Prostate gland (tissue), 2 donors: ENCODE measurements at regions not wholly inside any gene's neighbourhood (a gene's known extent, or its start where the extent isn't known, plus 50 kb on each side); places are given as distances from the start of the nearest gene placed in this dataset.

Source experiments
- DNase-seq: peaks from one replicate; pipeline ENCODE4 v3.0.0-alpha.2; 2019; ENCODE audit warnings: low spot score
- H3K27ac ChIP-seq, 2 donors: fragments of 200-600 bp; sonication (generic); 2 replicates each; pipeline ENCODE4 v1.5.1; 2017 to 2019
- H3K27me3 ChIP-seq: fragments of 200-600 bp; sonication (generic); replicated peaks from 2 replicates; pipeline ENCODE4 v1.5.1; 2019; ENCODE audit not compliant: insufficient read depth
- H3K36me3 ChIP-seq, 2 donors: fragments of 200-600 bp; sonication (generic); 1 replicate in 1 of 2; 2 replicates in 1 of 2; pipeline versions ENCODE4 v1.5.1 to v1.8.1; 2017 to 2019
- H3K4me1 ChIP-seq: fragments of 200-600 bp; sonication (generic); replicated peaks from 2 replicates; pipeline ENCODE4 v1.5.1; 2019
- H3K4me3 ChIP-seq, 2 donors: fragments of 200-600 bp; sonication (generic); 2 replicates each; pipeline ENCODE4 v1.5.1; 2017 to 2019
- H3K9me3 ChIP-seq: fragments of 200-600 bp; sonication (generic); 2 replicates; pipeline ENCODE4 v1.5.1; 2017
- POLR2A ChIP-seq: fragments of 450-650 bp; IDR thresholded peaks from one replicate; pipeline ENCODE4 v1.6.1; 2016; ENCODE audit warnings: antibody characterized with exemption, mild to moderate bottlenecking
- POLR2AphosphoS5 ChIP-seq: sonication (generic); formaldehyde crosslinking; IDR thresholded peaks from one replicate; pipeline ENCODE4 v1.6.1; 2017; ENCODE audit warnings: antibody characterized with exemption
- WGBS: methylation state at CpG from one replicate; pipeline ENCODE4 v1.1.5; 2018; 5-methylcytosine and 5-hydroxymethylcytosine counted together
- intact Hi-C: fragments of 100-400 bp; cut with DNase I; formaldehyde crosslinking; loops from one replicate; pipeline ENCODE4 v1.14.2; 2022
- TF ChIP-seq, protein P1 (sequence below), 4 experiments: fragments of 200-600 bp in 2 of 4; fragments of 450-650 bp in 2 of 4; sonication (generic) in 2 of 4; IDR thresholded peaks; 1 replicate in 3 of 4; 2 replicates in 1 of 4; pipeline ENCODE4 v1.5.1; 2016 to 2019; ENCODE audit warnings: antibody characterized with exemption in 4 of 4, mild to moderate bottlenecking in 2 of 4, moderate library complexity in 2 of 4

GRCh38 chr5:174810796-174811195 lies 86.4 kb downstream of the MSX2 start:
- H3K4me3 ChIP-seq = no peak overlapping the region
- H3K9me3 ChIP-seq = no peaks in the 10 kb centered on the region
- H3K36me3 ChIP-seq = no peaks in the 10 kb centered on the region
- intact Hi-C loops = no loop called here
- no peak for DNase-seq
- no peaks in the 10 kb centered on the region for H3K4me1 ChIP-seq
- 44% methylated on average over 2 of the region's 2 CpGs for WGBS
- no peak overlapping the region for H3K27ac ChIP-seq
- TF ChIP-seq, protein P1, sequence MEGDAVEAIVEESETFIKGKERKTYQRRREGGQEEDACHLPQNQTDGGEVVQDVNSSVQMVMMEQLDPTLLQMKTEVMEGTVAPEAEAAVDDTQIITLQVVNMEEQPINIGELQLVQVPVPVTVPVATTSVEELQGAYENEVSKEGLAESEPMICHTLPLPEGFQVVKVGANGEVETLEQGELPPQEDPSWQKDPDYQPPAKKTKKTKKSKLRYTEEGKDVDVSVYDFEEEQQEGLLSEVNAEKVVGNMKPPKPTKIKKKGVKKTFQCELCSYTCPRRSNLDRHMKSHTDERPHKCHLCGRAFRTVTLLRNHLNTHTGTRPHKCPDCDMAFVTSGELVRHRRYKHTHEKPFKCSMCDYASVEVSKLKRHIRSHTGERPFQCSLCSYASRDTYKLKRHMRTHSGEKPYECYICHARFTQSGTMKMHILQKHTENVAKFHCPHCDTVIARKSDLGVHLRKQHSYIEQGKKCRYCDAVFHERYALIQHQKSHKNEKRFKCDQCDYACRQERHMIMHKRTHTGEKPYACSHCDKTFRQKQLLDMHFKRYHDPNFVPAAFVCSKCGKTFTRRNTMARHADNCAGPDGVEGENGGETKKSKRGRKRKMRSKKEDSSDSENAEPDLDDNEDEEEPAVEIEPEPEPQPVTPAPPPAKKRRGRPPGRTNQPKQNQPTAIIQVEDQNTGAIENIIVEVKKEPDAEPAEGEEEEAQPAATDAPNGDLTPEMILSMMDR (IDR thresholded peaks at IDR 0.05) = no peak
- TF ChIP-seq POLR2A (no peak), POLR2AphosphoS5 (no peak)
- no peaks in the 10 kb centered on the region for H3K27me3 ChIP-seq

GRCh38 chr5:174807471-174807870 lies 83.1 kb downstream of the MSX2 start:
- WGBS = 41% methylated on average over 4 of the region's 4 CpGs
- Histone ChIP-seq H3K36me3 (no peaks in the 10 kb centered on the region), H3K9me3 (no peaks in the 10 kb centered on the region), H3K27ac (no peak overlapping the region), H3K4me3 (no peak overlapping the region), H3K27me3 (no peaks in the 10 kb centered on the region), H3K4me1 (no peaks in the 10 kb centered on the region)
- DNase-seq = no peak
- intact Hi-C loops = no loop called here
- no peak for TF ChIP-seq POLR2AphosphoS5
- no peak for TF ChIP-seq POLR2A
- TF ChIP-seq, protein P1 (IDR thresholded peaks at IDR 0.05) = no peak

- TF ChIP-seq, protein P1 (IDR thresholded peaks at IDR 0.05) = no peak
These were observed 82.3 kb downstream of the MSX2 start for GRCh38 chr5:174806729-174807128.

GRCh38 chr5:174801798-174802197 lies 77.4 kb downstream of the MSX2 start:
- H3K27me3 ChIP-seq = no peaks in the 10 kb centered on the region
- no peak overlapping the region for H3K4me3 ChIP-seq
- H3K36me3 ChIP-seq = no peaks in the 10 kb centered on the region
- no peak for DNase-seq
- 61% methylated on average over 2 of the region's 2 CpGs for WGBS
- no peak overlapping the region for H3K27ac ChIP-seq
- TF ChIP-seq, protein P1 (IDR thresholded peaks at IDR 0.05) = no peak
- TF ChIP-seq POLR2A = no peak
- TF ChIP-seq POLR2AphosphoS5 = no peak
- intact Hi-C loops = no loop called here
- no peaks in the 10 kb centered on the region for H3K4me1 ChIP-seq
- H3K9me3 ChIP-seq = no peaks in the 10 kb centered on the region

More at GRCh38 chr5:174806729-174807128, 82.3 kb downstream of the MSX2 start:
- H3K36me3 ChIP-seq = no peaks in the 10 kb centered on the region
- no peak overlapping the region for H3K4me3 ChIP-seq
- 77% methylated on average over 5 of the region's 5 CpGs for WGBS
- no peak overlapping the region for H3K27ac ChIP-seq
- H3K9me3 ChIP-seq = no peaks in the 10 kb centered on the region
- intact Hi-C loops = no loop called here
- no peaks in the 10 kb centered on the region for H3K4me1 ChIP-seq
- H3K27me3 ChIP-seq = no peaks in the 10 kb centered on the region
- no peak for DNase-seq

DNA sequence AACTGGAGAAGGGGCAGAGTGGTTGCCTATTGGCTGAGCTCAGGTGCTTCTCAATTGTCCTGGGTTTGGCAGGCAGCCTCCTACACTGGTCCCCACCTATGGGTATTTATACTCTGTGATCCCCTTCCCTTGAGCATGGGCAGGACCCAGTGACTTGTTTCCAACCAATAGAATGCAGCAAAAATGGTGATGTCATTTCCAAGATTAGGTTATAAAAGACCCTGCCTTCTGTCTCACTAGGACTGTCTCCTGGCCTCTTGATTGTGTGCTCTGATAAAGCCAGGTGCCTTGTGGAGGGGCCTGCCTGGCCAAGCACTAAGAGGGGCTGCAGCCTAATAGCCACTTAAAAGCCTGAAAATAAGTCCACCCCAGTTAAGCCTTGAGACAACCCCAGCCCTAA lies 76.1 kb downstream of the MSX2 start:
- H3K9me3 ChIP-seq = no peaks in the 10 kb centered on the region
- no peak for TF ChIP-seq POLR2A
- TF ChIP-seq, protein P1 (IDR thresholded peaks at IDR 0.05) = no peak
- TF ChIP-seq POLR2AphosphoS5 = no peak
- H3K36me3 ChIP-seq = no peaks in the 10 kb centered on the region
- intact Hi-C loops = no loop called here
- no peaks in the 10 kb centered on the region for H3K4me1 ChIP-seq
- no peaks in the 10 kb centered on the region for H3K27me3 ChIP-seq
- no peak overlapping the region for H3K4me3 ChIP-seq
- DNase-seq = no peak
- no peak overlapping the region for H3K27ac ChIP-seq
